Cardiac septum (tissue), 1 donor: ENCODE measurements at regions not wholly inside any gene's neighbourhood (a gene's known extent, or its start where the extent isn't known, plus 50 kb on each side); places are given as distances from the start of the nearest gene placed in this dataset.

Source experiments
- DNase-seq: peaks from one replicate; pipeline ENCODE4 v3.0.0-alpha.2; 2020; ENCODE audit warnings: low spot score
- intact Hi-C: fragments of 100-400 bp; cut with DNase I; formaldehyde crosslinking; loops from one replicate; pipeline ENCODE4 v1.14.0; 2022
- donor health status: DM: no; HTN: no; CAD: no.

DNA sequence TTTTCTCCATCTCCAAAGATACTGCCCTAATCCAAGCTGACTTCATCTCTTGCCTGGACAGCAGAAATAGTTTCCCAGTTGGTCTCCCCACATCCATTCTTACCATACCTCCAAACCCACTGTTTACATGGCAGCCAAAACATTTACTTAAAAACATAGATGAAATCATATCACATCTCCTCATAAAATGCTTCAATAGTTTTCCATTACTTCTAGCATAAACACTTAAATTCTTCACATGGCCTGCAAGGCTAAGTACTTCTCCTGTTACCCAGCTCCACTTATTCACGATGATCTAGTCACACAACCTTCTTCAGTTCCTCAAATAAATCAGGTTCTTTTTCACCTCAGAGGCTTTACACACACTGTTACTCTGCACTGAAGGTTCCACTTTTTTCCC is 185.8 kb upstream of the ACVR2A start:
- intact Hi-C loops, result no loop called here
- DNase-seq, result no peak

DNA sequence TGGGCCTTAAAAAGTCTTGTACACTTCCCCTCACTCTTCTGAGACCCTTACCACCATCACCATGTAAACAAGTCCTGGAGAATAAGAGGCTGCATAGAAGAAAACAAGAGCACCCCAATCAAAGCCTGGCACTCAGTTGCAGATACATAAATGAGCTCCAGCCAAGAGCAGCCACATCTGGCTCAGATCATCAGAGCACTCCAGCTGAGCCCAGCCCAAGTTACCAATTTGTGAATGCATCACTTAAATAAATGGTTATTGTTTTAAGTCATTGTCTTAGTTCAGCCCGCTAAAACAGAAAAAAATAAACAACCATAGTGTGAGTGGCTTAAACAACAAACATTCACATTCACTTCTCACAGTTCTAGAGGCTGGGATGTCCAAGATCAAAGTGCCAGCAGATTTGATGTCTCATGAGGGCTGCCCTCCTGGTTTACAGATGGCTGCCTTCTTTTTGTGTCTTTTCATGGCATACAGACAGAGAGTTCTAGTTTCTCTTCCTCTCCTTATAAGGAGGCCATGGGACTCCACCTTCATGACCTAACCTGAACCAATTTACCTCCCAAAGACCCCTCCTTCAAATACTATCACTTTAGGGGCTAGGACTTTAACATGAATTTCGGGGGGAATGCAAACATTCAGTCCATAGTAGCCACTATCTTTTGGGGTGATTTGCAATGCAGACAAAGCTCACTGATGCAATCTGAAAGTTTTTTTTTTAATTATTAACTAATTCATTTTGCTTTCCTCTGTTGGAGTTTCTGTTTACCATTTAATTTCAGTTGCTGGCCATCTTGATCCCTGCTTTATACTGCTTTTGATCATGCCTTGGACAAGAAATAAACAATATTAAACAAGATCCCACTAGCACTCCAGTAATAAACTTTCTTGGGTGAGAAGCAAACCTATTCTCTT is 187.5 kb upstream of the ACVR2A start:
- DNase-seq, result no peak

DNA sequence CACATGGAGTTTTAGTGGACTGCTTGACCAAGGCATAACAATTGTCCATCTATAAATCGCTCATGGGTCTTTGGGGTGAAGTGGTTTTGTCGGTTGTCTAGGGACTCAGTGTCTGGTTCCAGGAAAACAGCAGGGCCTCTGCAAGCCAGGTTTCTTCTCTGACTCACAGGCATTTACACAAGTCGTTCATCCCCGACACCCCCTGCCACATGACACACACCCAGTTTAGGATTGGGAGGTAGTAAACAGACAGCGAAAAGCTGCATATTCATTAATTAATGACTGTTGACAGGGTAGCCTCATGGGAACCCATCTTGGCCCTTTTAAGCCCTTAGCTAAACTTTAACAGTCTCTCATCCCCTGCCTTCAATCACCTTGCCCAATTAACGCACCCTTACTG is 194.8 kb upstream of the ACVR2A start:
- intact Hi-C loops, result no loop called here
- no peak for DNase-seq

More for the DNA sequence above, 187.5 kb upstream of the ACVR2A start:
- intact Hi-C loops, result no loop called here

DNA sequence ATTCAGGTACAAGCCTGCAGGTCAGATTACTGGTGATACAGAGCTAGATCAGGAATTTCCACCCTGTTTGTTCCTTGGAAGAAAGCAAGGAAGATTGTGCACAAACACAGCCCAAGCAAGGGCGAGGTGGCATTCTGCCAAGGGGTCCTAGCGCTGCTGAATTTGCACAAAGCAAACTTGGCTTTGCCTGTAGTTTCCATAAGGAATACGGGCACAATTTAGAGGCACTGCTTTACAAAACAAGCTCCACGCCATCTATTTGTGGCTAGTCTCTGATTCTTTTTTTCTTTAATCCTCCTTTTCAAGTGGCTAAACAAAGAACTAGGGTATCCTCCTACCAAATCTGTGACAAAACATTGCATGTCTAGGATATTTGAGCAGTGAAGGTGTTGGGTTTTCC is 195.5 kb upstream of the ACVR2A start:
- intact Hi-C loops, result no loop called here

GRCh38 chr2:147648471-147648870 is 196.4 kb upstream of the ACVR2A start:
- intact Hi-C loops, result no loop called here
- DNase-seq, result no peak

More for the DNA sequence above, 195.5 kb upstream of the ACVR2A start:
- no peak for DNase-seq

GRCh38 chr2:147647816-147648215 is 197.0 kb upstream of the ACVR2A start:
- no peak for DNase-seq
- intact Hi-C loops, result no loop called here

- intact Hi-C loops, result no loop called here
- DNase-seq, result no peak
These were observed 197.9 kb upstream of the ACVR2A start for GRCh38 chr2:147646818-147647468.

DNA sequence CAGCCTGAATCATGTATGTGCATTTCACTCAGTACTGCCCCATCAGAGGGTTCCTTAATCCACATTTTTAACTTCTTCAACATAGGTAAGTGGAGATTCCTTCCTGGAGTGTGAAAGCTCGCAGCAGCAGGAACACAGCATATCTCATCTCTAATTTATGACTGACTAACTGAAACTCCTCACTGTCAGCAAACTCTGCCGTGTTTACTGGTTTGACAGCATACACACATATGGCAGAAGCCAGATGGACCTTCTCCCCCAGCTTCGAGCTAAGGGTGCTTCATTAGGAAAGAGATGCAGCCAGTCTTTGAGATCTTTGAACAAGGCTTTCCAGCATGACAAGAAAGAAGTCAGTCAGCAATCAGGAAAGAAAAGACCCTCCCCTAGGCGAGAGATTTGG is 200.3 kb upstream of the ACVR2A start:
- DNase-seq, result no peak
- intact Hi-C loops, result no loop called here

DNA sequence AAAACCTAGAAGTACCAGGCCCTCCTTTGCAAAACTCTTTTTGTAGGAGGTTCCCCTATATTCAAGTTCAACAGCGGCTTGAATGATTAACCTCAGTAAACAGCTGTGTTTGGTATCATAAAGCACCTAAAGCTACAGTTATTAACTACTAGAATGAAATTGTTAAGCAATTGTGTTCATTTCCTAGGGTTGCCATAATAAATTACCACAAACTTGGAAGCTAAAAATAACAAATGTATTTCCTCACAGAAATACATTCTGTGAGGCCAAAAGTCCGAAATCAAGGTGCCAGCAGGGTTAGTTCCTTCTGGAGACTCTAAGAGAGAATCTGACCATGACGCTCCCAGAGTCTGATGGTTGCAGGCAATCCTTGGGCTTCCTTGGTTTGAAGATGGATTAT is 202.1 kb upstream of the ACVR2A start:
- intact Hi-C loops, result no loop called here
- DNase-seq, result no peak

- no peak for DNase-seq
- intact Hi-C loops, result no loop called here
These were observed 203.2 kb upstream of the ACVR2A start for GRCh38 chr2:147641651-147642050.

DNA sequence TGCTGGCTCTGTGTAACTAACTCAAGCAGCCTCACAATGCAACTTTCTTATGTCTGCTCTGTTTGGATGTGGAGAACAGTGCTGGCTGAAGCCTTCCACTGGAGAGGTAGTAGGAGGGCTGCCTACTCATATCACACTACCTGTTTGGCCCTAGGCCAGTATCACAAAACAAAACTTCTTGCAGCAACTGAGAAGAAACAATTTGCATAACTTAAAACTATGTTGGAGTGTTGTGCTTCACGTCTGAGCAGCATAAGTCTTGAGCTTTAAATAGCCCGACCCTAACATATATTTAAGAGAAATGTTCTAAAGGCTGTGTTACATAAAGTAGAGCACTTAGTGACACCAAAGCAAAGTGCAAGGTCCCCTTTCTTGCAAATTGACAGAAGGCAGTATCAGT is 204.9 kb upstream of the ACVR2A start:
- no peak for DNase-seq
- intact Hi-C loops, result no loop called here

- no peak for DNase-seq
- intact Hi-C loops, result no loop called here
These were observed 205.4 kb upstream of the ACVR2A start for GRCh38 chr2:147639386-147639785.

- DNase-seq, result no peak
- intact Hi-C loops, result no loop called here
These were observed 207.9 kb upstream of the ACVR2A start for GRCh38 chr2:147636886-147637285.

DNA sequence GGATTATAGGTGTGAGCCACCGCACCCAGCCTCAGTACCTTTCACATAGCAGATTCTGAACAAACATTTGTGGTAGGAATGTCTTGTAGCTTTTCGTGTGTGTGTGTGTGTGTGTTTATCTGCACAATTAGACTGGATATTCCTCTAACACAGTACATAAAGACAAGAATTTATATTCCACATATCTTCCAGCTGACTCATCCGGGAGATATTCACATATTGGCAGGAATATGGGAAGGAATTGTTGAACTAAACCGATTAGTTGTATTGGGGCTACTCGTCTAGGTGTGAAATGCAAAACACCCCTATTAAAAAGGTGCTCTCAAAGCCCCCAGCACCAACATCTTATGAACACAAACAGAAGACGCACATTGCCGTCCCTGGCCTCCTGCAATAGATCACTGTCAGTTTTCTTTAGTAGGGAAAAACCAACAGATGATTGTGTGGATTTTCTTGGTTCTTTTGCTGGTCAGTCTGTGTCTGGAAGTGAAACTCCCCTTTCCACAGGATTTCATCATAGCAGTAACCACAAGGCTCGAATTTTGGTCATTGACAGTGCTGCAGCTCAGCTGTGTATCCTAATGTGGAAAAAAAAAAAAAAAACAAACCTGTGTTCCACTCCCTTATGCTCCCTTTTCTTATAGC is 208.5 kb upstream of the ACVR2A start:
- DNase-seq, result no peak
- intact Hi-C loops, result no loop called here

DNA sequence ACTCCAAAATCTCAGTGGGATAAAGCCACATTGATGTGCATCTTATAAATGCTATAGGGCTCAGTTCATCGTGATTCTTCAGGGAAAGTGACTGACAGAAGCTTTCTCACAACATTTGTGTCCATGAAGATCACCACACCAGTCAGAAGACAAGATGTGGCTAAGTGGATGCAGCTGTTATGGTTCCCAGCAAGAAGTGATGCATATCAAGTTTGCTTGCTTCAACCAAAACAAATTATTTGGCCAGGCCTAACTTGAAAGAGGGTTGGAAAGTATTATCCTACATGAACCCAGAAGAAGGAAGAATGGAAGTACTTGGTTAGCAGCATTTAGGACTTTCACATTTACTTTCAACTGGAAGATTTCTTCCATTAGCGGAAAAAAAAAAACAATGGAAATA is 210.0 kb upstream of the ACVR2A start:
- no peak for DNase-seq
- intact Hi-C loops, result no loop called here

DNA sequence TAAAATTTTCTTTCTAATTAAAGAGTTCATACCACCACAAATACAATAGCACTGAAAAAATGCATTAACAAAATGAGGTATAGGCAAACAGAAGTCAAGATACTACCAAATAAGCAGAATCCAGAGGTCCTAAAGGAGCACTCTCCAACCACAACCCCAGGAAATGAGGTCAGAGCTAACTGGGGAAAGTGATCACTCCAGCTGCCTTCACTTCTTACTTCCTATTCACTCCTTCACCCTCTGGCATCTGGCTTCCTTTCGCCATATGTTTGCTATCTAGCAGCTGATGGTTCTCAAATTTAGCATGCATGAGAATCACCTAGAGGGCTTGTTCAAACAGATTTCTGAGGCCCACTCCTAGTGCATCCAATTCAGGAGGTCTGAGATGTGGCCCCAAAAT is 212.6 kb upstream of the ACVR2A start:
- intact Hi-C loops, result no loop called here
- no peak for DNase-seq

GRCh38 chr2:147631294-147631693 is 213.5 kb upstream of the ACVR2A start:
- intact Hi-C loops, result no loop called here

GRCh38 chr2:147630585-147630984 is 214.2 kb upstream of the ACVR2A start:
- DNase-seq, result no peak

More at GRCh38 chr2:147631294-147631693, 213.5 kb upstream of the ACVR2A start:
- DNase-seq, result no peak

DNA sequence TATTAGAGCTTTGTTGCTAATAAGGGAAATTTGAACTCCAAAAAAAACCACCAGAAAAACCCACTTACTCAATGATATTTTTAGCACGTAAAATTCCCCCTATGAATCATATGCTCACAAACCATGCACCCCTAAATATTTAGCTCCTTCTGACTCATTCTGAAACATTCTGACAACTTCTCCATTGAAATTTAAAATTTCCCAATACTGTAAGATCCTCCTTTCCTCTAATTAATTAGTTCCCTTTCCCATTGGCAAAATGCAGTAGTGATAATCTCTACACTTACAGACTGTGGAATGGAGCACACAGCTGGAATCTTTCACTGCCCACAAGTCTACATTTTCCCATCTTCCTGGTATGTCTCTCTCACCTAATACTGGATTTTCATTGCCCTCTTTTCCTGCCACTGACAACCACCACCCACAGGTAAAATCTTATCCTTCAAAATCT is 215.8 kb upstream of the ACVR2A start:
- DNase-seq, result no peak
- intact Hi-C loops, result no loop called here

More at GRCh38 chr2:147630585-147630984, 214.2 kb upstream of the ACVR2A start:
- intact Hi-C loops, result no loop called here

DNA sequence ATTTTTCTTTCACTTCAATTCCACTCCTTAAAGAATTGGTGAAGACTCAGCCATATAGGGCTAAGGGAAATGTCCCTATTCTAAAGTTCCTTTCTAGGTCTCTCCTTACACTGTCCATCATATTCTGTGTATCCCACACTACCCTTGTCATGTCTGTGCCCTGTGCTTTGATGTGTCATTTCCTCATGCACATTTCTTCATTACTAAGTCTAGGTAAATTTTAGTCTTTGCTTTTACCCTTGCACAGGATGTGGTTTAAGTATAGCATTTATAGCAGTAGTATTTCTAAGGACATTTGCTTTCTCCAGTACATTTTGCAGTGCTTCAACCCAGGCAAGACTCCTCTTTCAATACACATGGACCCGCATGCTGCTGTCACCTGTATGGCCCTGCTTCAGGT is 221.5 kb upstream of the ACVR2A start:
- no peak for DNase-seq
- intact Hi-C loops, result no loop called here
